ENCODE measurements at regions not wholly inside any gene's neighbourhood (a gene's known extent, or its start where the extent isn't known, plus 50 kb on each side); places are given as distances from the start of the nearest gene placed in this dataset.

GRCh38 chr1:222250376-222250775 lies 297.5 kb downstream of the HHIPL2 start:
- TF ChIP-seq CTCF (IDR thresholded peaks at IDR 0.05; ENCODE audit: insufficient read depth, low read depth, low read length): no peak
- no peak for TF ChIP-seq EZH2 (IDR thresholded peaks at IDR 0.05; ENCODE audit: insufficient read depth, low read length)
